Endothelial cell (in vitro differentiated cells): ENCODE measurements at regions not wholly inside any gene's neighbourhood (a gene's known extent, or its start where the extent isn't known, plus 50 kb on each side); places are given as distances from the start of the nearest gene placed in this dataset.

ENCODE experiments used
- DNase-seq: peaks from one replicate; pipeline ENCODE4 v3.0.0; 2021; ENCODE audit warnings: low spot score
- H3K27ac Mint-ChIP-seq: one replicate; pipeline ENCODE4 v1.8.0; 2021; ENCODE audit warnings: mixed read lengths, inconsistent platforms; ENCODE audit not compliant: unreplicated experiment
- H3K27me3 Mint-ChIP-seq: one replicate; pipeline ENCODE4 v1.8.0; 2021; ENCODE audit warnings: mild to moderate bottlenecking, moderate library complexity, mixed read lengths, inconsistent platforms; ENCODE audit not compliant: unreplicated experiment
- H3K36me3 Mint-ChIP-seq: one replicate; pipeline ENCODE4 v1.8.0; 2021; ENCODE audit warnings: mild to moderate bottlenecking, low read depth, mixed read lengths, inconsistent platforms; ENCODE audit not compliant: unreplicated experiment
- H3K4me1 Mint-ChIP-seq: one replicate; pipeline ENCODE4 v1.8.0; 2021; ENCODE audit warnings: mild to moderate bottlenecking, mixed read lengths, inconsistent platforms; ENCODE audit not compliant: unreplicated experiment
- H3K4me3 Mint-ChIP-seq: one replicate; pipeline ENCODE4 v1.8.0; 2021; ENCODE audit warnings: mild to moderate bottlenecking, mixed read lengths, inconsistent platforms; ENCODE audit not compliant: unreplicated experiment
- H3K9me3 Mint-ChIP-seq: one replicate; pipeline ENCODE4 v1.8.0; 2021; ENCODE audit warnings: mixed read lengths, inconsistent platforms; ENCODE audit not compliant: unreplicated experiment
- TF ChIP-seq, protein P1 (sequence below): fragments of 200-600 bp; sonication (generic); IDR thresholded peaks from one replicate; pipeline ENCODE4 v1.5.0; 2021; ENCODE audit warnings: antibody characterized with exemption; ENCODE audit not compliant: unreplicated experiment

GRCh38 chr12:112607427-112607826 lies 184.1 kb upstream of the RPH3A start:
- Mint-ChIP-seq H3K4me3 (no peak overlapping the region), H3K27ac (no peak overlapping the region), H3K9me3 (no peaks in the 10 kb centered on the region), H3K36me3 (no peaks in the 10 kb centered on the region), H3K27me3 (no peaks in the 10 kb centered on the region), H3K4me1 (no peaks in the 10 kb centered on the region)
- DNase-seq: no peak
- TF ChIP-seq, protein P1, sequence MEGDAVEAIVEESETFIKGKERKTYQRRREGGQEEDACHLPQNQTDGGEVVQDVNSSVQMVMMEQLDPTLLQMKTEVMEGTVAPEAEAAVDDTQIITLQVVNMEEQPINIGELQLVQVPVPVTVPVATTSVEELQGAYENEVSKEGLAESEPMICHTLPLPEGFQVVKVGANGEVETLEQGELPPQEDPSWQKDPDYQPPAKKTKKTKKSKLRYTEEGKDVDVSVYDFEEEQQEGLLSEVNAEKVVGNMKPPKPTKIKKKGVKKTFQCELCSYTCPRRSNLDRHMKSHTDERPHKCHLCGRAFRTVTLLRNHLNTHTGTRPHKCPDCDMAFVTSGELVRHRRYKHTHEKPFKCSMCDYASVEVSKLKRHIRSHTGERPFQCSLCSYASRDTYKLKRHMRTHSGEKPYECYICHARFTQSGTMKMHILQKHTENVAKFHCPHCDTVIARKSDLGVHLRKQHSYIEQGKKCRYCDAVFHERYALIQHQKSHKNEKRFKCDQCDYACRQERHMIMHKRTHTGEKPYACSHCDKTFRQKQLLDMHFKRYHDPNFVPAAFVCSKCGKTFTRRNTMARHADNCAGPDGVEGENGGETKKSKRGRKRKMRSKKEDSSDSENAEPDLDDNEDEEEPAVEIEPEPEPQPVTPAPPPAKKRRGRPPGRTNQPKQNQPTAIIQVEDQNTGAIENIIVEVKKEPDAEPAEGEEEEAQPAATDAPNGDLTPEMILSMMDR: no peak

DNA sequence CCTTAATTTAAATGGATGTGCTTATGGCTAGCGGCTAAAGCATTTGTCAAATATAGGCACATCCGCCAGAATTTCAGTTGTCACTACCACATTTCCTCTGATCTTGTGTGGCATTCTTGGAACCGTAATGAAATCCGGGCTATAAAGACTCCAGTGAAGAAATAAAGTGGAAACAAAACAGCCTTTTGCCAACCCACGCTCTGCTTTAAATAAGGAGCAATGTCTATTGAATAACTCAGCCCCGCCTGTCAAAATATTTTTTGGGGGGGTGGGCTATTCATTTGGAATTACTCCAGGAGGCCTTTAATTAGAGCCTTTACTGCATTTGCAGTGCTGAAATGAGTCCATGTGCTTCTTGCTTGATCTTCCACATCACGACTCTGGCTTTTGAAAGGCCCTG lies 179.6 kb upstream of the RPH3A start:
- no peaks in the 10 kb centered on the region for H3K36me3 Mint-ChIP-seq
- H3K27me3 Mint-ChIP-seq: no peaks in the 10 kb centered on the region
- DNase-seq: no peak
- peaks cover 4% of the 10 kb centered on the region for H3K4me1 Mint-ChIP-seq
- TF ChIP-seq, protein P1: no peak
- H3K27ac Mint-ChIP-seq: no peak overlapping the region
- H3K4me3 Mint-ChIP-seq: no peak overlapping the region
- H3K9me3 Mint-ChIP-seq: no peaks in the 10 kb centered on the region

GRCh38 chr12:112615196-112615595 lies 176.4 kb upstream of the RPH3A start:
- Mint-ChIP-seq H3K4me1 (peaks cover 17% of the 10 kb centered on the region), H3K4me3 (no peak overlapping the region), H3K27ac (no peak overlapping the region), H3K27me3 (no peaks in the 10 kb centered on the region), H3K9me3 (no peaks in the 10 kb centered on the region), H3K36me3 (no peaks in the 10 kb centered on the region)
- no peak for DNase-seq
- TF ChIP-seq, protein P1: no peak

DNA sequence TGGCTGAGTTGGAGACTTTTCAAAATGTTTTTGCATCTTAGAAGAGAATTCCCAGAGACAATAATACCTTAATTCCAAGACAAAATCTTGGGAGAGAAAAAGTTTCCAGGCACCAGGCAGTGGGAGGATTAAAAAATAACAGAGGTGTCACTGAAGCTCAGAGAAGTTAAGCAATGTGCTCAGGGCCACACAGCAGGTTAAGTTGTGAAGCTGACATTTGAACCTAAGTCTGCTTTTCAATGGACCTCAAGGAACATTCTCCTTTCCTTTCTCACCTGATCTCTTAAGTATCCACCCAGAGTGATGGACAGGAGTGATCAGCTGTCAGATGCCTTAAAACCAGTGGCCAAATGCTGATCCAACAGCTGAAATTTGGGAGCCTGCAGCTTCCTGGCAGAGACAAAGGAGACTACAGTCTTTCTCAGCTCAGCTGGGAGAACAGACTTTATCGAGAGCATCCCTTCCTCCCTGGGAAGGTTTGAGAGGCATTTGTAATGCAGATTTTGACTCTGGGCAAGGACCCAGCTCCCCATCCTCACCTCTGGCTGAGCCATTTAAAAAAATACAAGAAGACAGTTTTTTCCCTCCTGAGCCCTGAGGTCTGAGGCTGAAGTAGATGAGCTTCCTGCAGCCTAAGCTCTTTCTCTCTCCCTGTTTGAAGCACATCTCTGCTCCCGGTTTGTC lies 174.9 kb upstream of the RPH3A start:
- no peaks in the 10 kb centered on the region for H3K27me3 Mint-ChIP-seq
- DNase-seq: no peak
- H3K27ac Mint-ChIP-seq: no peak overlapping the region
- TF ChIP-seq, protein P1: no peak
- no peaks in the 10 kb centered on the region for H3K36me3 Mint-ChIP-seq
- no peak overlapping the region for H3K4me3 Mint-ChIP-seq
- no peaks in the 10 kb centered on the region for H3K9me3 Mint-ChIP-seq
- peaks cover 17% of the 10 kb centered on the region for H3K4me1 Mint-ChIP-seq

DNA sequence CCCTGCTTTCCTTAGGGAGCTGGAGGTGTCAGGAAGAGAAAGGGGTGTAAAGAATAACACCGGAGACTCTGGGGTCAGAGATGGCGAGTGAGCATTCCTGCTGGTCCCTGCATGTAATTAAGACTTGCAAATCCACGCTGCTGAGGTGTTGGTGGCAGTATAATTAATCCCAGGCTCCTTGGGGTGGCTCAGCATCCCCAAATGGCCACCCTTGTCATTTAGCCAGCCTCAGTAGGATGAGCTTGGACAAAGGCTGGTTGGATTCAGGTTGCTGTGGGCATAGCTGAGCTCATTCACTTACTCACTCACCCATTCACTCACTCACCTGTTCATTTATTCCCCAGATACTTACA lies 174.4 kb upstream of the RPH3A start:
- H3K4me1 Mint-ChIP-seq: peaks cover 17% of the 10 kb centered on the region
- DNase-seq: no peak
- no peaks in the 10 kb centered on the region for H3K27me3 Mint-ChIP-seq
- H3K36me3 Mint-ChIP-seq: no peaks in the 10 kb centered on the region
- no peaks in the 10 kb centered on the region for H3K9me3 Mint-ChIP-seq
- no peak overlapping the region for H3K27ac Mint-ChIP-seq
- TF ChIP-seq, protein P1: no peak
- no peak overlapping the region for H3K4me3 Mint-ChIP-seq
